Mucosa of descending colon (tissue), 3 donors: ENCODE measurements at regions not wholly inside any gene's neighbourhood (a gene's known extent, or its start where the extent isn't known, plus 50 kb on each side); places are given as distances from the start of the nearest gene placed in this dataset.
"Not testable (repeated sequence)": the region's sequence is repeated elsewhere in the genome, so short reads cannot be mapped to it uniquely, and the experiment has no call there.

Experiments used
- ATAC-seq: fragments of 200-7000 bp; cut with Tn5 transposase; one replicate; pipeline ENCODE4 v1.9.1; 2020; ENCODE audit warnings: mild to moderate bottlenecking, moderate library complexity
- DNase-seq, 3 donors: peaks; one replicate each; pipeline ENCODE4 v3.0.0-alpha.2; 2020
- H3K36me3 ChIP-seq: fragments of 200-600 bp; one replicate; pipeline ENCODE4 v1.8.0; 2021; ENCODE audit warnings: low read depth, mild to moderate bottlenecking
- H3K4me1 ChIP-seq: fragments of 200-600 bp; one replicate; pipeline ENCODE4 v1.8.0; 2021; ENCODE audit warnings: low read depth, mild to moderate bottlenecking
- H3K4me3 ChIP-seq: fragments of 200-600 bp; one replicate; pipeline ENCODE4 v1.8.0; 2021; ENCODE audit warnings: mild to moderate bottlenecking
- H3K9me3 ChIP-seq: fragments of 200-600 bp; one replicate; pipeline ENCODE4 v1.8.0; 2021; ENCODE audit warnings: mild to moderate bottlenecking
- intact Hi-C, 2 donors: fragments of 100-400 bp; cut with DNase I in 1 of 2; cut with micrococcal nuclease in 1 of 2; formaldehyde crosslinking; loops; one replicate each; pipeline versions ENCODE4 v1.11.0 to v1.11.1; 2022; cut with DNase I, micrococcal nuclease
- donor health status: DM: no; HTN: no; CAD: no; lungs with moderate emphysema.
- donor health status: DM: no; HTN: no; CAD: no.
- donor health status: DM: no; HTN: yes; CAD: no.

DNA sequence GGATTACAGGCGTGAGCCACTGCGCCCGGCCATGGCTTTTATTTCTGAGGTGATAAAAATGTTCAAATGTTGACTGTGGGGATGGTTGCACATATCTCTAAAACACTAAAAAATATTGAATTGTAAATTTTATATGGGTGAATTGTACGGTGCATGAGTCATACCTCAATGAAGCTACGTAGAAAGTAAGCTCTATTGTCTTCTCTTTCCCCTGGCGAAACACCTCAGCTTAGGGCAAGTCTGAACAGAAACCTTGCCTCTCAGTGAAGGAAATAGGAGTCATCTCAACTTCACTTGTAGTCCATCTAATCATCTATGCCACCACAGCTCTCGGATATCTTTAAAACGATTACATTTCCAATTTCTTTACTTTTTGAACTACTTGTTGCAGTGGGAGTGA is 238.2 kb downstream of the SPATA31A6 start:
- intact Hi-C loops: not testable (repeated sequence)
- peak; percentile 74 for ATAC-seq

DNA sequence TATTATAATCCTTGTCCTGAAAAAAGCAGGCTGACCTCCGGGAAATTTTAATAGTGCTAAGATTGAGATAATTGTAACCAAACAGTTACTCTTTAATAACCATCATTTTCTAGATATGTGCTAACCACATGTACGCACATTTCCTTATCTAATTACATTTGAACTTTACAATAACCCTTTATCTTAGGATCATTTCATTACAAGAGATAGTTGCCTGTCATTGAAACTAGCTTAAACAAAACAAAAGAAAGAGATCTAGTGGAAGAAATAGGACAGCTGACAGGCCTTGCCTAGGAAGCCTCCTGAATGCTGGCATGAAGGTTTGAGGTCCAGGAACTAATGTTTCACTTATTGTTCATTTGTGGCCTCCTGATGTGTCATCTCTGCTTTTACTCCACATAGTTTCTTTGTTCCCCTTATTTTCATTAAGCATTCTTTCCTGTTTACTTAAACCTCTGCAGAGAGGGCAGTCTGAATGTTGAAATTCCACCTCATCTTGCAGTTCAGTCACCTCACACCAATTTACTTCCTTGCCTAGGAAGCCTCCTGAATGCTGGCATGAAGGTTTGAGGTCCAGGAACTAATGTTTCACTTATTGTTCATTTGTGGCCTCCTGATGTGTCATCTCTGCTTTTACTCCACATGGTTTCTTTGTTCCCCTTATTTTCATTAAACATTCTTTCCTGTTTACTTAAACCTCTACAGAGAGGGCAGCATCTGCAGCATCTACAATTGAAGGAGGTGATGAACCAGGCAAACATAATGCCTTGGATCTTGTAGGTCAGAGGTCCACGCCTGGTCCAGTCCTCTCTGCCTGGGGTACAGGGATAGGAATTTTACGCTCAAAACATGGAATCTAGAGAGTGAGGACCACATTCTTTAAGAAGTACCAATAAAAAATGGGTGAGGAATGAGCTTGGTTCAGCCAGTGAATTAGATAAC is 247.5 kb downstream of the SPATA31A6 start:
- H3K9me3 ChIP-seq, H3K4me1 ChIP-seq, H3K36me3 ChIP-seq, DNase-seq, intact Hi-C loops, ATAC-seq, H3K4me3 ChIP-seq: not testable (repeated sequence)

More for the DNA sequence above, 238.2 kb downstream of the SPATA31A6 start:
- H3K36me3 ChIP-seq, H3K9me3 ChIP-seq, H3K4me1 ChIP-seq, H3K4me3 ChIP-seq, DNase-seq: not testable (repeated sequence)

DNA sequence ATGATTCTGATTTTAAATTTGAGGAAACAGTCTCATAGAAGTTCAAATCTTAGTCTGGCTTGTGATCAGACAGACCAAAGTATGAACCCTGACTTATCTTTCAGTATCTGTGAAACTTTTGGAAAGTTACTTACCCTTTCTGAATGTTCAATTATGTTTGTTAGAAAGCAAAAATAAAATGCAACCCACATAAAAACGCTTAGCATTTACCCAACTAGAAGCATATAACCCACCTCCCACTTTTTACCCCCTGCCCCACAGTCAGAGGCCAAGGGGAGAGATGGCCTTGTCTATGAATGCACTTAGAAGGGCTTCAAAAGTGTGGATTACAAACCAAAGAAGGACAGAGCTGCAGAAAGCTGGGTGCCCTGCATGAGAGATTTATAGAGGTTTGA is 248.2 kb downstream of the SPATA31A6 start:
- ATAC-seq, intact Hi-C loops, DNase-seq: not testable (repeated sequence)

DNA sequence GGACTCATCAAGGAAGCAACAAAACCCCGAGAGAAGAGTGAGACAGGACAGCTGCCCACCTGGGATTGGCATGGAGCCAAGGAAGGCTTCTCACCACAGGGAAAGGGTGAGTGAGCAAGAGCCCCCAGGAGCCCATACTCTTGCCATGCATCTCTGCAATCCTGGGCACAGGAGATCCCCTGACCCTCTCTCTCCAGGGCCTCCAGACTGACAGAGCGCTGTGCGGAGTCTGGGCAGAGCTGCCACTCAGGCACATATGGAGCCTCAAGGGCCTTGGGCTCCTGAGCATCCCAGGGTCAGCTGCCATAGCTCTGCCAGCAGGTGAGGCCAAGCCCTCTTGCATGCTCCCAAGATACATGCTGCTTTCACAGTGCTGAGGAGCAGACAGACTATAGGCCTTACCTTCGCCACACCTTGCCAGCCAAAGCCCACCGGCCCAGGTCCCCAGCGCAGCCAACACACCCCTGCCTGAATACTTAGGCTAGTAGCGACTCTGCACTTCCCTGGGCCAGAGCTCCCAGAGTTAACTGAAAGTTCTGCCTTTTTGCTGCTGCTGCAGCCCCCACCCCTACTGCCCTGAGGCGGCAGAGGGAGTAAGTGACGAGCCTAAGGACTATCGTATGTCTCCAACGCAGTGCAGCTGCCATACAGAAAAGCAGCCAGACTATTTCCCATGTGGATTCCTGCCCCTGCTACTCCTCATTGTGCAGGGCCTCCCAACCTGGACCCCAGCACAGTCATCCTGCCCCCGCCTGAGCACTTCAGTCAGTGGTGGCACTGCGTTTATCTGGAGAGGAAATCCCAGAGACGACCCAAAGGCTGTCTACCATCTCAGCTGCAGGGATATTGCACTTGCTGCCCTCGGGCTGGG is 251.6 kb downstream of the SPATA31A6 start:
- DNase-seq, H3K4me1 ChIP-seq, H3K9me3 ChIP-seq, H3K36me3 ChIP-seq, H3K4me3 ChIP-seq, ATAC-seq, intact Hi-C loops: not testable (repeated sequence)

More for the DNA sequence above, 248.2 kb downstream of the SPATA31A6 start:
- not testable (repeated sequence) for H3K36me3 ChIP-seq, H3K4me1 ChIP-seq, H3K9me3 ChIP-seq, H3K4me3 ChIP-seq

DNA sequence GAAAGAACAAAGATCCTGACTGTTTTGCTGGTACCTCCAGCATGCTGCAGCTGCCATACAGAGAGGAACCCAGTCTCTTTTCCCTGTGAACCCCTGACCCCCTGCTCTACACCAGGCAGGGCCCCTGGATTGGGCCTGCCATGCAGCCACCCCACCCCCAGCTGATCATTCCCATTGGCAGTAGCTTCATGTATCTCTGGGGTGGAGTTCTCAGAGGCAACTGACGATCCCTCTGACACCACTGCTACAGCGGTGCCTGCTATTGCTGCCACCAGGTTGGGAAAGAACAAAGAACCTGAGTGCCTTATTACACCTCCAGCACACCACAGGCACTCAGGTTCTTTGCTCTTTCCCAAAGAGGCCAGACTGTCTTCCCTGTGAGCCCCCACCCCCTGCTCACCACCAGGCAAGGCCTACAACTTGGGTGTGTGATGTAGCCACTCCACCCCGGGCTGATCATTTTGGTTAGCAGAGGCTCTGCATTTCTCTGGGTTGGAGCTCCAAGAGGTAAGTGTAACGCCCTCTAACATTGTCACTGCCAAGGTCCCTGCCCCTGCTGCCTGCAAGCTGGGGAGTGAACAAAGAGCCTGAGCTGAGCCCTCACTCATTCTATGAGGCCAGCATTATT is 252.4 kb downstream of the SPATA31A6 start:
- H3K4me3 ChIP-seq, intact Hi-C loops, H3K9me3 ChIP-seq, H3K36me3 ChIP-seq, DNase-seq, H3K4me1 ChIP-seq: not testable (repeated sequence)
- ATAC-seq: peak; percentile 8

DNA sequence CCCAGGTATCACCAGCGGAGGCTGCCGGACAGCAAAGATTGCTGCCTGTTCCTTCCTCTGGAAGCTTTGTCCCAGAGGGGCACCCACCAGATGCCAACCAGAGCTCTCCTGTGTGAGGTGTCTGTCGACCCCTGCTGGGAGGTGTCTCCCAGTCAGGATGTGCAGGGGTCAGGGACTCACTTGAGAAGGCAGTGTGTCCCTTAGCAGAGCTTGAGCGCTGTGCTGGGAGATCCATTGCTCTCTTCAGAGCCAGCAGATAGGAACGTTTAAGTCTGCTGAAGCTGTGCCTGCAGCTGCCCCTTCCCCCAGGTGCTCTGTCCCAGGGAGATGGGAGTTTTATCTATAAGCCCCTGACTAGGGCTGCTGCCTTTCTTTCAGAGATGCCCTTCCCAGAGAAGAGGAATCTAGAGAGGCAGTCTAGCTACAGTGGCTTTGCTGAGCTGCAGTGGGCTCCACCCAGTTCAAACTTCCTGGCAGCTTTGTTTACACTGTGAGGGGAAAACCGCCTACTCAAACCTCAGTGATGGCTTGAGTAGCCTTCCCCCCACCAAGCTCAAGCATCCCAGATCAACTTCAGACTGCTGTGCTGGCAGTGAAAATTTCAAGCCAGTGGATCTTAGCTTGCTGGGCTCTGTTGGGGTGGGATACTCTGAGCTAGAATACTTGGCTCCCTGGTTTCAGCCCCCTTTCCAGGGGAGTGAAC is 253.7 kb downstream of the SPATA31A6 start:
- H3K4me1 ChIP-seq, DNase-seq, intact Hi-C loops, H3K36me3 ChIP-seq, H3K4me3 ChIP-seq, H3K9me3 ChIP-seq: not testable (repeated sequence)
- ATAC-seq: peak; percentile 55

DNA sequence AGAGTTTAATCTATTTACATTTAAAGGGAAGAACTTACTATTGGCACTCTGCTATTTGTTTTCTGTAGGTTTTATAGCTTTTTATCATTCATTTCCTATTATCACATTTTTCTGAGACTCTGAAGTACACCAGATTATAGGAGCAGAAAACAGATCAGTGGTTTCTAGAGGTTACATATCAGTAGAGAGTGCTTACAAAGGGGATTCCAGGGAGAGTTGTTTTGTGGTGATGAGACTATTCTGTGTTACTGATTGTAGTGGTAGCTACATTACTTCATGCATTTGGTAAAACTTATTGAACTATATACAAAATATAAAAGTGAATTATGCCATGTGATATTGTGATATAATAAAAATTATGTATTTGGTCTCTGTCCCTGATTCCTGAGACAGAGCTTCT is 259.2 kb downstream of the SPATA31A6 start:
- intact Hi-C loops, H3K4me3 ChIP-seq, ATAC-seq, H3K36me3 ChIP-seq, H3K4me1 ChIP-seq, H3K9me3 ChIP-seq, DNase-seq: not testable (repeated sequence)

DNA sequence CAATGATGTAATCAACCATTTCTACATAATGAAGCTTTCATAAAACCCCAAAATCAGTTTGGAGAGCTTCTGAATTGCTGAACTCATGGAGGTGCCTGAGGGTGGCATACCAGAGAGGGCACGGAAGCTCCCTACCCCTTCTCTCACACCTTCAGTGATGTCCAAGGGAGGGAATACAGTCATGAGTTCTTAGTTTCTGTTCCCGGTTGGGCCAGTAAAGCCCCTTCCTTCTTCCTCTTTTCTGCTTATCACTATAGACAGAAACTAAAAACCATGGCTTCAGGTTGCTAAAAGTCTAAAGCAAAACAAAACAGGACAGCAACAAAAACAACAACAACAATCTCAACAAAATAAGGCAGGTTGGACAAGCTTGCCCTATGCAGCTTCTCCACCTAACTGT is 260.0 kb downstream of the SPATA31A6 start:
- ATAC-seq: peak; percentile 18
- H3K4me1 ChIP-seq, H3K36me3 ChIP-seq, intact Hi-C loops, H3K4me3 ChIP-seq, H3K9me3 ChIP-seq, DNase-seq: not testable (repeated sequence)

DNA sequence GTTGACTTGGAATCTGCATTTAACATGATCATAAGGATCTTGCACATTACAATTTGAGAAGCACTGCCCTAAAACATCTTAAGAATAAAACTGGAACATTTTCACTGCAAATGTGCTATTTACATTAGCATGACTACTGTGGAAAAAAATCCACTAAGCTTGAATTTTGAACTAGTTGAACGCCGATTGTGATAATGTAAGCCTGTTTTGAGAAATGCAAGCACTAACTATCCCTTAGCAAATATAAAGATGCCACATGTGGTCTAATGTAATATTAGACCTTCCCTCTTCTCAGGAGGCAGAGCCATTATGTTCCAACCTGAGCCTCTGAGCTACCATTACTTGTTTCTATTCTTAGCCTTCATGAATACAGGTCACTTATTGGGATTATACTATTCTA is 278.0 kb downstream of the SPATA31A6 start:
- DNase-seq, intact Hi-C loops, H3K4me3 ChIP-seq: not testable (repeated sequence)

DNA sequence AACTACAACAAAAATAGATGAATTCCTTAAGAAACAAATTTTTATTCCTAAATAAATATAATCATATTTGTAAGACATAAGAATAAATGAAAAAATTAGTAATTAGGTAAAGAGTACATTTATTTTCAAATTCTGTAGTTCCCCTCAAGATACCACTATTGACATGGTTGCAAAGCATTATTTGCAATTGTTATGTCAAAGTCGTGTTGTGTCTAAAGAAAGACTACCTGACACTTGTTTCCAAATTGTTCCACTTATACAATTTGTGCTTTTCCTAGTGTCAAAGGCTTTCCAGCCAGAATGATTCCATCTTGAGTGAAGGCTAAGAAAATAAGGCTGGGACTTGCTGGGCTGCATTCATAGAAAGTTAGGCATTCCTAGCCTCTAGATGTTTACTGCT is 278.4 kb downstream of the SPATA31A6 start:
- ATAC-seq, H3K4me1 ChIP-seq, intact Hi-C loops, H3K36me3 ChIP-seq, H3K4me3 ChIP-seq, H3K9me3 ChIP-seq, DNase-seq: not testable (repeated sequence)

More for the DNA sequence above, 278.0 kb downstream of the SPATA31A6 start:
- H3K36me3 ChIP-seq, H3K9me3 ChIP-seq, ATAC-seq, H3K4me1 ChIP-seq: not testable (repeated sequence)

DNA sequence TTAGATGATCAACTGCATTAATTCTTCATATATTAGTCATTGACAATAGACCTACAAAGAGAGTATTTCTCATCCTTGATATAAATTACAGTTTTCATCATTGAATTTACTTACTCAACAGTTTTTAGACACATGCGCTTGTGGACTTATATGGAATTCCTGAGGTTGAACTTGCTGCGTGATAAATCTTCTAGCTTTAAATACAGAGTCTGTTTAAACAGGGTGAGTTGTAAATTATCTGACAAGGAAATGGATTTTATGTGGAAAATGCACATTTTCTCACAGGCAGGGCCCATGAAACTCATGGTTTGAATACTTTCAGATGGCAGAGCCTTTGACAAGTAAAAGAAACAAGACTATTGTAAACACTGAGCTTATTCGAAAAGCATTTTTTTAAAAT is 280.5 kb downstream of the SPATA31A6 start:
- ATAC-seq, intact Hi-C loops, H3K9me3 ChIP-seq, H3K36me3 ChIP-seq, H3K4me1 ChIP-seq, DNase-seq, H3K4me3 ChIP-seq: not testable (repeated sequence)

DNA sequence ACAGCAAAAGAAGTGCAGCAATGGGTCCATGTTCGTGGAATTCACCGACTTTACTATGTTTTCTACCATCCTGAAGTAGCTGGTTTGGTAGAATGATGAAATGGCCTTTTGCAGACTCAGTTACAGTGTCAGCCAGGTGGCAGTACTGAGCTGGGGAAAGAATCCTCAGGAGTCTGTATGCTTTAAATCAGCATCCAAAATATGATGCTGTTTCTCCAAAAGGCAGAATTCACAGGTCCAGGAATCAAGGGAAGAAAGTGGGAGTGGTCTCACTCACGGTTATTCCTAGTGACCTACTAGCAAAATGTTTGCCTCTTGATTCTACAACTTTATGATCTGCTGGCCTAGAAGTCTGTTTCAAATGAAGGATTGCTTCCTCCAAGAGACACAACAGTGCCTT is 287.1 kb downstream of the SPATA31A6 start:
- H3K36me3 ChIP-seq, intact Hi-C loops, H3K4me1 ChIP-seq, H3K9me3 ChIP-seq, ATAC-seq, H3K4me3 ChIP-seq: not testable (repeated sequence)
- peak in 1 of 3 donors; percentile 1 for DNase-seq

DNA sequence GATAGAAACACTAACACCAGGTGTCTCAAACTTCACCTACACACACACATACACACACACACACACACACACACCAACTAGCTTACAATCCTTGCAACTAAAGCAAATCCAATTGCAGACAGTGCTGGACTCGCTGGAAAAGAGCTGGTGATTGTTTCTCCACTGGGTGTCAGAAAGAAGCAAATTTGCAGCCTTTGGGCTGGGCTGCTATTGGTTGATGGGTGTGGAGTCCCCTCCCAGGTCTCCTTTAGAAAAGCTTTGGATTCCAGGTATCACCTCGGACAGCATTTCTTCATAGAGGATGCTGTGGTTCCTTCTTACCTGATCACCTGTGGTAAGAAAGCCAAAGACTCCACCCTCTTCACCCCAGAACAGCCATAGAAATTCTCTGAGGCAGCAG is 307.5 kb downstream of the SPATA31A6 start:
- intact Hi-C loops, DNase-seq, H3K9me3 ChIP-seq, H3K4me3 ChIP-seq, ATAC-seq, H3K36me3 ChIP-seq, H3K4me1 ChIP-seq: not testable (repeated sequence)
